ENCODE measurements at regions not wholly inside any gene's neighbourhood (a gene's known extent, or its start where the extent isn't known, plus 50 kb on each side); places are given as distances from the start of the nearest gene placed in this dataset.
"Not testable (repeated sequence)": the region's sequence is repeated elsewhere in the genome, so short reads cannot be mapped to it uniquely, and the experiment has no call there.

DNA sequence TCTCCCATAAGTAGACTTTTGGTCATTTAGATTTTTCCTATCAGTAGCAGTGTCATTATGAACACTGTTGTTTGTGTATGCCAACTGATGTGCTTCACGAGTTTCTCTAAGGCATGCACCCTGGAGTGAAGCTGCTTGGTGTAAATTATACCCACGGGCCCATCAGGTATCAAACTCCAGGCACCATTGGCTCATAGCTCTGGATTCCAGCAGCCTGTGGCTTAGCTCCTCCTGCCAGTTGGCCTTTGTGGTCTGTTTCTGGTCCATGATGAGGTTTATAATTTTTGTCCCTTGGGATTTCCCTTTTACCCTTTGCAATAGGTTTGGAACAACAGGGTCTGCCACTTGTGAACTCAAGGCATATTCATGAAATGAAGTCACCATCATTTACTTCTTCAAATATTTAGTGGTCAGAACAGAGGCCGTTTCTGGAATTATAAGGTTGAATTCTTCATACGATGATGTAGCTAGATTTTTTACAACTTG, 350.5 kb downstream of the PRL start:
- no peak for DNase-seq
- H3K27ac ChIP-seq (ENCODE audit: insufficient read depth in 1 of 2, low read depth in 1 of 2, low read length in 2 of 2, poor library complexity in 1 of 2, severe bottlenecking in 2 of 2): no peak overlapping the region

GRCh38 chr6:21947227-21947626, 349.6 kb downstream of the PRL start:
- DNase-seq; H3K4me3 ChIP-seq (ENCODE audit: control insufficient read depth in 1 of 7, extremely low read depth in 1 of 7, insufficient read depth in 4 of 7, low read depth in 2 of 7, low read length in 6 of 7); H3K36me3 ChIP-seq (ENCODE audit: control insufficient read depth in 4 of 4, insufficient read depth in 4 of 4, low read length in 3 of 4); H3K9me3 ChIP-seq (ENCODE audit: control extremely low read depth in 1 of 5, control insufficient read depth in 4 of 5, insufficient read depth in 2 of 5, low read depth in 1 of 5, low read length in 4 of 5); H3K27ac ChIP-seq (ENCODE audit: insufficient read depth in 1 of 2, low read depth in 1 of 2, low read length in 2 of 2, poor library complexity in 1 of 2, severe bottlenecking in 2 of 2); POLR2A ChIA-PET; H3K27me3 ChIP-seq (replicated peaks in 2 of 5; ENCODE audit: control insufficient read depth in 4 of 5, insufficient read depth in 5 of 5, low read length in 4 of 5): not testable (repeated sequence)
- peaks cover 0 to 28% (median 6%) of the 10 kb centered on the region in 4 experiments for H3K4me1 ChIP-seq (ENCODE audit: control extremely low read depth in 1 of 4, control insufficient read depth in 4 of 4, insufficient read depth in 4 of 4, low read length in 3 of 4)
- CTCF ChIA-PET: interaction anchor here (0.7 kb wide), 1 partner anchor 13 kb away, joined by 3 read pairs; no protein-coding TSS in a partner anchor
- 100% methylated on average over 3 of the region's 3 CpGs for WGBS (ENCODE audit: insufficient coverage)

More for the DNA sequence above, 350.5 kb downstream of the PRL start:
- ChIA-PET CTCF (interaction anchor here (0.9 kb wide), 2 partner anchors 9 to 52 kb away, joined by 3 read pairs; no protein-coding TSS in a partner anchor), POLR2A (no interaction called here)
- H3K4me3 ChIP-seq (ENCODE audit: control insufficient read depth in 1 of 7, extremely low read depth in 1 of 7, insufficient read depth in 4 of 7, low read depth in 2 of 7, low read length in 6 of 7): no peak overlapping the region
- no peaks in the 10 kb centered on the region for H3K27me3 ChIP-seq (replicated peaks in 2 of 5; ENCODE audit: control insufficient read depth in 4 of 5, insufficient read depth in 5 of 5, low read length in 4 of 5)
- H3K36me3 ChIP-seq (ENCODE audit: control insufficient read depth in 4 of 4, insufficient read depth in 4 of 4, low read length in 3 of 4): no peaks in the 10 kb centered on the region
- WGBS (ENCODE audit: insufficient coverage): 90% methylated on average over 2 of the region's 4 CpGs
- peaks cover 0 to 29% (median 8%) of the 10 kb centered on the region in 4 experiments for H3K4me1 ChIP-seq (ENCODE audit: control extremely low read depth in 1 of 4, control insufficient read depth in 4 of 4, insufficient read depth in 4 of 4, low read length in 3 of 4)
- no peaks in the 10 kb centered on the region for H3K9me3 ChIP-seq (ENCODE audit: control extremely low read depth in 1 of 5, control insufficient read depth in 4 of 5, insufficient read depth in 2 of 5, low read depth in 1 of 5, low read length in 4 of 5)

DNA sequence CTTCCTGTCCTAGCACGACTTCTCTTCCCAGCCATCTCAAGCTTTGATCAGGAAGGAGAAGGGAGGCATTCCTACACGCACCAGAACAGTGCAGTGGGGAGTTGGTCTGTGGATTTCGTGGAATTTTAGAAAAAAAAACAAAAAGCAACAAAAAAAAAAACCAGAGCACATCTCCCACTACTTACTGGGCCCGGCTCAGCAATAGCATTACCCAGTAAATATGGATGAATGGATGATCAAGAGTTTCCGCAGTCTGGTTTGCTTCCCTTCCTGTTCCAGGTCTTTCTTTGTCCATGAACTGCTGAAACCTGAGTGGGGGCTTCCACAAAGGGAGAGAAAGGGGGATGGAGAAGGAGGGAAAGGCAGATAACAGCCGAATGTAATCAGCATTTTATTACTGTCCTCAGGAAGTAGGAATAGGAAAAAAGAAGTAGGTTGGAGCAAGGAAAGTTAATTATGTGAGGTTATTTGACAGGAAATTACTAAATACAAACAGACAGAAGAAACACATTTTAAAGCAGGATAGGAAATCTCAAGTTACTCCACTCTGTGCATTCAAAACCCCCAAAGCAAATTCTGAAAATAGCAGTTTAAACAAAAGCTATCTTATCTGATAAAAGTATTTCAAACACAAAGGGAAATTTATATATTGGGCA, 349.0 kb downstream of the PRL start:
- Histone ChIP-seq H3K4me3 (ENCODE audit: control insufficient read depth in 1 of 7, extremely low read depth in 1 of 7, insufficient read depth in 4 of 7, low read depth in 2 of 7, low read length in 6 of 7) (no peak overlapping the region), H3K27me3 (replicated peaks in 2 of 5; ENCODE audit: control insufficient read depth in 4 of 5, insufficient read depth in 5 of 5, low read length in 4 of 5) (no peaks in the 10 kb centered on the region), H3K27ac (ENCODE audit: insufficient read depth in 1 of 2, low read depth in 1 of 2, low read length in 2 of 2, poor library complexity in 1 of 2, severe bottlenecking in 2 of 2) (no peak overlapping the region), H3K4me1 (ENCODE audit: control extremely low read depth in 1 of 4, control insufficient read depth in 4 of 4, insufficient read depth in 4 of 4, low read length in 3 of 4) (peaks cover 0 to 24% (median 6%) of the 10 kb centered on the region in 4 experiments), H3K36me3 (ENCODE audit: control insufficient read depth in 4 of 4, insufficient read depth in 4 of 4, low read length in 3 of 4) (no peaks in the 10 kb centered on the region), H3K9me3 (ENCODE audit: control extremely low read depth in 1 of 5, control insufficient read depth in 4 of 5, insufficient read depth in 2 of 5, low read depth in 1 of 5, low read length in 4 of 5) (no peaks in the 10 kb centered on the region)
- WGBS (ENCODE audit: insufficient coverage): no CpG with 5 or more reads among the region's 6 CpGs
- ChIA-PET CTCF (interaction anchor here (0.7 kb wide), 1 partner anchor 12 kb away, joined by 3 read pairs; no protein-coding TSS in a partner anchor), POLR2A (no interaction called here)
- DNase-seq: no peak

- no peak overlapping the region for H3K27ac ChIP-seq (ENCODE audit: insufficient read depth in 1 of 2, low read depth in 1 of 2, low read length in 2 of 2, poor library complexity in 1 of 2, severe bottlenecking in 2 of 2)
- no peak overlapping the region for H3K4me3 ChIP-seq (ENCODE audit: control insufficient read depth in 1 of 7, extremely low read depth in 1 of 7, insufficient read depth in 4 of 7, low read depth in 2 of 7, low read length in 6 of 7)
- POLR2A ChIA-PET: interaction anchor here (0.8 kb wide), 1 partner anchor 79 kb away, joined by 4 read pairs; no protein-coding TSS in a partner anchor
- no peaks in the 10 kb centered on the region for H3K9me3 ChIP-seq (ENCODE audit: control extremely low read depth in 1 of 5, control insufficient read depth in 4 of 5, insufficient read depth in 2 of 5, low read depth in 1 of 5, low read length in 4 of 5)
- CTCF ChIA-PET: no interaction called here
- 96% methylated on average over 3 of the region's 3 CpGs for WGBS (ENCODE audit: insufficient coverage)
- no peaks in the 10 kb centered on the region for H3K27me3 ChIP-seq (replicated peaks in 2 of 5; ENCODE audit: control insufficient read depth in 4 of 5, insufficient read depth in 5 of 5, low read length in 4 of 5)
- H3K4me1 ChIP-seq (ENCODE audit: control extremely low read depth in 1 of 4, control insufficient read depth in 4 of 4, insufficient read depth in 4 of 4, low read length in 3 of 4): peaks cover 7 to 32% (median 11%) of the 10 kb centered on the region in 4 experiments
- no peaks in the 10 kb centered on the region for H3K36me3 ChIP-seq (ENCODE audit: control insufficient read depth in 4 of 4, insufficient read depth in 4 of 4, low read length in 3 of 4)
- DNase-seq: no peak
These were observed 347.5 kb downstream of the PRL start for GRCh38 chr6:21949211-21949801.

- POLR2A ChIA-PET: no interaction called here
- Histone ChIP-seq H3K27ac (ENCODE audit: insufficient read depth in 1 of 2, low read depth in 1 of 2, low read length in 2 of 2, poor library complexity in 1 of 2, severe bottlenecking in 2 of 2) (no peak overlapping the region), H3K4me3 (ENCODE audit: control insufficient read depth in 1 of 7, extremely low read depth in 1 of 7, insufficient read depth in 4 of 7, low read depth in 2 of 7, low read length in 6 of 7) (no peak overlapping the region), H3K27me3 (replicated peaks in 2 of 5; ENCODE audit: control insufficient read depth in 4 of 5, insufficient read depth in 5 of 5, low read length in 4 of 5) (no peaks in the 10 kb centered on the region), H3K4me1 (ENCODE audit: control extremely low read depth in 1 of 4, control insufficient read depth in 4 of 4, insufficient read depth in 4 of 4, low read length in 3 of 4) (peaks cover 7 to 32% (median 11%) of the 10 kb centered on the region in 4 experiments), H3K36me3 (ENCODE audit: control insufficient read depth in 4 of 4, insufficient read depth in 4 of 4, low read length in 3 of 4) (peaks cover 0 to 3% (median under 1%) of the 10 kb centered on the region in 4 experiments), H3K9me3 (ENCODE audit: control extremely low read depth in 1 of 5, control insufficient read depth in 4 of 5, insufficient read depth in 2 of 5, low read depth in 1 of 5, low read length in 4 of 5) (no peaks in the 10 kb centered on the region)
- no peak for DNase-seq
- CTCF ChIA-PET: no interaction called here
- WGBS (ENCODE audit: insufficient coverage): 94% methylated on average over 7 of the region's 7 CpGs
These were observed 344.5 kb downstream of the PRL start for GRCh38 chr6:21952367-21952766.

GRCh38 chr6:21953831-21954801, 342.7 kb downstream of the PRL start:
- Histone ChIP-seq H3K4me3 (ENCODE audit: control insufficient read depth in 1 of 7, extremely low read depth in 1 of 7, insufficient read depth in 4 of 7, low read depth in 2 of 7, low read length in 6 of 7) (no peak overlapping the region), H3K27ac (ENCODE audit: insufficient read depth in 1 of 2, low read depth in 1 of 2, low read length in 2 of 2, poor library complexity in 1 of 2, severe bottlenecking in 2 of 2) (peak overlapping the region in 1 of 2 experiments; percentile 17), H3K36me3 (ENCODE audit: control insufficient read depth in 4 of 4, insufficient read depth in 4 of 4, low read length in 3 of 4) (peaks cover 0 to 3% (median under 1%) of the 10 kb centered on the region in 4 experiments), H3K27me3 (replicated peaks in 2 of 5; ENCODE audit: control insufficient read depth in 4 of 5, insufficient read depth in 5 of 5, low read length in 4 of 5) (no peaks in the 10 kb centered on the region), H3K9me3 (ENCODE audit: control extremely low read depth in 1 of 5, control insufficient read depth in 4 of 5, insufficient read depth in 2 of 5, low read depth in 1 of 5, low read length in 4 of 5) (no peaks in the 10 kb centered on the region), H3K4me1 (ENCODE audit: control extremely low read depth in 1 of 4, control insufficient read depth in 4 of 4, insufficient read depth in 4 of 4, low read length in 3 of 4) (peaks cover 0 to 24% (median 11%) of the 10 kb centered on the region in 4 experiments)
- CTCF ChIA-PET: interaction anchor here (0.6 kb wide), 1 partner anchor 16 kb away, joined by 3 read pairs; no protein-coding TSS in a partner anchor
- peak; percentile 11 to 58 (median 40) for DNase-seq
- POLR2A ChIA-PET: no interaction called here
- 97% methylated on average over 5 of the region's 10 CpGs for WGBS (ENCODE audit: insufficient coverage)
